ENCODE measurements at regions not wholly inside any gene's neighbourhood (a gene's known extent, or its start where the extent isn't known, plus 50 kb on each side); places are given as distances from the start of the nearest gene placed in this dataset.

GRCh38 chr20:50340541-50340940 lies 149.9 kb downstream of the CEBPB start:
- Histone ChIP-seq H4K20me1 (replicated peaks; ENCODE audit: control insufficient read depth, extremely low read depth, insufficient read depth, low read length) (no peaks in the 10 kb centered on the region), H3K9ac (replicated peaks; ENCODE audit: extremely low read depth, insufficient read depth, low read length) (no peak overlapping the region), H3K27ac (ENCODE audit: insufficient read depth, low read depth, low read length) (no peak overlapping the region), H3K9me3 (replicated peaks; ENCODE audit: control insufficient read depth, insufficient read depth, low read length) (no peaks in the 10 kb centered on the region), H3K27me3 (ENCODE audit: control insufficient read depth in 2 of 2, insufficient read depth in 2 of 2, low read length in 2 of 2) (peaks cover 0 to 2% of the 10 kb centered on the region in 2 experiments), H3K9me1 (replicated peaks; ENCODE audit: control insufficient read depth, extremely low read depth, insufficient read depth, low read length) (no peaks in the 10 kb centered on the region), H3K4me2 (ENCODE audit: insufficient read depth, low read length) (no peak overlapping the region), H3K4me3 (replicated peaks in 1 of 3; ENCODE audit: insufficient read depth in 1 of 3, low read depth in 1 of 3, low read length in 3 of 3) (no peak overlapping the region), H3K79me2 (ENCODE audit: control insufficient read depth, insufficient read depth, low read length) (no peaks in the 10 kb centered on the region), H3K36me3 (ENCODE audit: control insufficient read depth in 2 of 2, extremely low read depth in 1 of 2, insufficient read depth in 2 of 2, low read length in 2 of 2) (no peaks in the 10 kb centered on the region), H3K4me1 (ENCODE audit: control insufficient read depth, extremely low read depth, insufficient read depth, low read length) (peaks cover 4% of the 10 kb centered on the region), H2AFZ (ENCODE audit: low read depth, low read length) (no peak overlapping the region)
- DNase-seq (ENCODE audit: low read depth, low spot score) (no peak), FAIRE-seq (no peak)
- no TSS peak for BruUV-seq (replicated peaks)
- ChIA-PET POLR2A (no interaction called here), CTCF (no interaction called here)
- TF ChIP-seq EZH2 (IDR thresholded peaks at IDR 0.05; ENCODE audit: borderline replicate concordance, low read depth, low read length, severe bottlenecking) (no peak), MYC (IDR thresholded peaks at IDR 0.05; ENCODE audit: low read depth, low read length) (no peak), POLR2A (IDR thresholded peaks at IDR 0.05; ENCODE audit: low read depth, low read length) (no peak), FOS (IDR thresholded peaks at IDR 0.05; ENCODE audit: borderline replicate concordance, insufficient read depth, low read length) (no peak), JUN (IDR thresholded peaks at IDR 0.05; ENCODE audit: borderline replicate concordance, insufficient read depth, insufficient read length, low read depth) (no peak), GATA2 (IDR thresholded peaks at IDR 0.05; ENCODE audit: insufficient read depth, insufficient read length, low read depth, low read length) (no peak), POLR2AphosphoS5 (IDR thresholded peaks at IDR 0.05; ENCODE audit: insufficient read depth, low read depth, low read length) (no peak), MAX (IDR thresholded peaks at IDR 0.05; ENCODE audit: insufficient read depth, insufficient read length) (no peak)
- TF ChIP-seq, protein P1, sequence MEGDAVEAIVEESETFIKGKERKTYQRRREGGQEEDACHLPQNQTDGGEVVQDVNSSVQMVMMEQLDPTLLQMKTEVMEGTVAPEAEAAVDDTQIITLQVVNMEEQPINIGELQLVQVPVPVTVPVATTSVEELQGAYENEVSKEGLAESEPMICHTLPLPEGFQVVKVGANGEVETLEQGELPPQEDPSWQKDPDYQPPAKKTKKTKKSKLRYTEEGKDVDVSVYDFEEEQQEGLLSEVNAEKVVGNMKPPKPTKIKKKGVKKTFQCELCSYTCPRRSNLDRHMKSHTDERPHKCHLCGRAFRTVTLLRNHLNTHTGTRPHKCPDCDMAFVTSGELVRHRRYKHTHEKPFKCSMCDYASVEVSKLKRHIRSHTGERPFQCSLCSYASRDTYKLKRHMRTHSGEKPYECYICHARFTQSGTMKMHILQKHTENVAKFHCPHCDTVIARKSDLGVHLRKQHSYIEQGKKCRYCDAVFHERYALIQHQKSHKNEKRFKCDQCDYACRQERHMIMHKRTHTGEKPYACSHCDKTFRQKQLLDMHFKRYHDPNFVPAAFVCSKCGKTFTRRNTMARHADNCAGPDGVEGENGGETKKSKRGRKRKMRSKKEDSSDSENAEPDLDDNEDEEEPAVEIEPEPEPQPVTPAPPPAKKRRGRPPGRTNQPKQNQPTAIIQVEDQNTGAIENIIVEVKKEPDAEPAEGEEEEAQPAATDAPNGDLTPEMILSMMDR (IDR thresholded peaks at IDR 0.05; ENCODE audit: extremely low read depth in 1 of 2, insufficient read depth in 1 of 2, low read depth in 1 of 2, low read length in 2 of 2), result no peak
- intact Hi-C loops (cut with micrococcal nuclease) (no loop called here), dilution Hi-C loops (cut with MboI; ENCODE audit: extremely low pct_ligation_motif_present, low sequenced_read_pairs) (no loop called here)

Measured in endothelial cell of umbilical vein (primary cell).